GM04504 (cell line): ENCODE measurements at regions not wholly inside any gene's neighbourhood (a gene's known extent, or its start where the extent isn't known, plus 50 kb on each side); places are given as distances from the start of the nearest gene placed in this dataset.

Experiments used
- DNase-seq: peaks from one replicate; pipeline ENCODE4 v3.0.0-alpha.2; 2012; ENCODE audit warnings: low read depth

GRCh38 chr11:101211407-101211975 lies 81.9 kb upstream of the PGR start:
- DNase-seq, result no peak

DNA sequence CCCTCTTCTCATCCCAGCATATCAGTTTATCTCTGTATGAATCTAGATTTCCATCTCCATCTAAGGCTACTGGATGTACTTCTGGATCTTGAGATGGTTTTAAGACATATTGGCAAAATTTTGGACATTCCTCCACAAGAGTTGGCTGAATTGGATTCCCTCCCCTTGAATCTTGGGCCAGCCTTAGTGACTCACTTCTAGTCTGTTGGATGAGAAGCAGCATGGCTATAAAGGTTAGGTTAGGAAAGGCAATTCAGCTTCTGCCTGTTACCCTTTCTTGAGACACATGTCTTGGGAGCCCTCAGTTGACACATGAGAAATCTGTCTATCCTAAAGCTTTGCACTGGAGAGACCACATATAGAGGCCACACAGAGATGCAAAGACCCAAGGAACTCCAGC lies 73.0 kb upstream of the PGR start:
- DNase-seq, result no peak

DNA sequence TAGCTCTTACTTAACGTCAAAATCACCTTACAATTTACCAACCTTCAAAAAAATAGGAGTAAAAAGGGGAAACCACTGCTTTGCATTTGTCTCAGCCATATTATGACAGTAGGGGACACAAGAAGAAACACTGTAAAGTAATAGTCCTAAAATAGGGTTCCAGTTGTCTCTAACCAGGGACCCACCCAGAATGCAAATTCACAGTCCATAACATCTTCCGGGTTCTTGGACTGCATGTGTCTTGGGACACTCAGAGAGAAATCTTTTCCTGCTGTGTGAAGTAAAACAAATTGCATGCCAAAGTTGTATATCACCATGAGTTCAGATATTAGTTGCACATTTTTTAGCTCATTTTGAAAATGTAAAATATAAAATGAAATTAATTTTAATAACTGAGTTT lies 69.8 kb upstream of the PGR start:
- no peak for DNase-seq

- DNase-seq, result no peak
These were observed 65.7 kb upstream of the PGR start for GRCh38 chr11:101195294-101195693.

DNA sequence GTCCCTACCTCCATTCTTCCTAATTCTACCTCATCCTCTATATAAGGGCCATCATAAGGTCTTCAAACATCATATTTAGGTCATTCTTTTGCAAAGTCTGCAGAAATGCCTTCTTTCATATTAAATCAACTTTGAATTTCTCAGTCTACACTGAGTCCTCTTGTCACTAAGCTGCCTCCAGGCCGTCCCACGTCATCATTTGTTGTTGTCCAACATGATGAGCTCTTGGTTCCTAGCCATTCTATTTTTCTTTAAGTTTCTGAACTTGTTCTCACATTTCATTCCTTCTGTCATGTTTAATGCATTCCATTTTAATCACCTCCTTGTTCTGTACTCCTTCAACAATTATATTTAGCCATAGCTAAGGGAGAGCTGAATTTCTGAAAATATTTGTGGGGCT lies 59.2 kb upstream of the PGR start:
- DNase-seq, result no peak

GRCh38 chr11:101188173-101188572 lies 58.6 kb upstream of the PGR start:
- DNase-seq, result no peak

GRCh38 chr11:101187748-101188147 lies 58.1 kb upstream of the PGR start:
- DNase-seq, result no peak

GRCh38 chr11:101185985-101186384 lies 56.4 kb upstream of the PGR start:
- no peak for DNase-seq

GRCh38 chr11:101182467-101182866 lies 52.9 kb upstream of the PGR start:
- no peak for DNase-seq

DNA sequence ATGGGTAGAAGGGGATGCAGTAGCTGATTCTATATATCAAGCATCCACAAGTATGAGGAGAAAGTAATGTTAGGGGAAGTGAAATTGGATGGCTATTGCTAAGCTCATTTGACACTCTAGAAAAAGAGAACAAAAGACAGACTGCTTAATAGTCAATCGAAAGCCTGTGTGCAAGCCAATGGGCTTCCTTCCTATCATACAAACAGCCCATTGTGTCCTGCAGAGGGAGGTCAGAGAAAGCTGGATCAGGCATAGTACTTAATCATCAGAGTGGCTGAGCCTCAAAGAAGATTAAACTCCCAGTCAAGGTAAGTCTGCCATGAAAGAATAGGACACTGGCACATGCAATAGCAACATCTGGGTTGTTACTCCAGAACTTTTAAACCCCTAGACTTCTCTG lies 50.9 kb upstream of the PGR start:
- DNase-seq, result no peak
